OCI-LY1 (cell line): ENCODE measurements at regions not wholly inside any gene's neighbourhood (a gene's known extent, or its start where the extent isn't known, plus 50 kb on each side); places are given as distances from the start of the nearest gene placed in this dataset.

ENCODE experiments used
- H2AFZ ChIP-seq: fragments of 200-600 bp; sonication (generic), shearing (Covaris generic); 2 replicates; pipeline ENCODE4 v1.6.0; 2014; ENCODE audit warnings: antibody characterized with exemption, mild to moderate bottlenecking, low read length
- H3F3A ChIP-seq: fragments of 200-600 bp; sonication (generic), shearing (Covaris generic); 2 replicates; pipeline ENCODE4 v1.6.0; 2014; ENCODE audit warnings: mild to moderate bottlenecking, antibody characterized with exemption, low read length, moderate library complexity; ENCODE audit not compliant: insufficient read depth
- H3K27ac ChIP-seq: fragments of 200-600 bp; sonication (generic); 2 replicates; pipeline ENCODE4 v1.5.1; 2014; ENCODE audit warnings: low read length, mixed run types, mild to moderate bottlenecking, low read depth; ENCODE audit not compliant: poor library complexity, severe bottlenecking
- H3K27me3 ChIP-seq: fragments of 200-600 bp; sonication (generic); 2 replicates; pipeline ENCODE4 v1.6.0; 2014; ENCODE audit warnings: antibody characterized with exemption, mild to moderate bottlenecking, low read length, moderate library complexity; ENCODE audit not compliant: insufficient read depth
- H3K36me3 ChIP-seq: fragments of 200-600 bp; sonication (generic); 2 replicates; pipeline ENCODE4 v1.6.1; 2014; ENCODE audit warnings: mild to moderate bottlenecking, antibody characterized with exemption, low read length, moderate library complexity, mixed read lengths; ENCODE audit not compliant: insufficient read depth
- H3K4me1 ChIP-seq: fragments of 200-600 bp; sonication (generic); 2 replicates; pipeline ENCODE4 v1.5.1; 2014; ENCODE audit warnings: mild to moderate bottlenecking, low read length, moderate library complexity; ENCODE audit not compliant: insufficient read depth, severe bottlenecking
- H3K4me2 ChIP-seq: fragments of 200-600 bp; sonication (generic), shearing (Covaris generic); 2 replicates; pipeline ENCODE4 v1.6.1; 2014; ENCODE audit warnings: low read length
- H3K4me3 ChIP-seq: fragments of 200-600 bp; sonication (generic); 2 replicates; pipeline ENCODE4 v1.5.1; 2014; ENCODE audit warnings: low read length, low read depth, mild to moderate bottlenecking, mixed read lengths; ENCODE audit not compliant: poor library complexity, severe bottlenecking
- H3K79me2 ChIP-seq: fragments of 200-600 bp; shearing (Covaris generic); 2 replicates; pipeline ENCODE4 v1.6.1; 2016; ENCODE audit warnings: mixed run types, low read length, mixed read lengths; ENCODE audit not compliant: insufficient read depth
- H3K9ac ChIP-seq: fragments of 200-600 bp; sonication (generic), shearing (Covaris generic); 2 replicates; pipeline ENCODE4 v1.6.1; 2014; ENCODE audit warnings: mild to moderate bottlenecking, low read length, mixed read lengths
- H3K9me2 ChIP-seq: fragments of 200-600 bp; sonication (generic), shearing (Covaris generic); 2 replicates; pipeline ENCODE4 v1.6.1; 2014; ENCODE audit warnings: low read depth, mild to moderate bottlenecking, low read length, mixed read lengths
- H3K9me3 ChIP-seq: fragments of 200-600 bp; shearing (Covaris generic); 2 replicates; pipeline ENCODE4 v1.6.1; 2014; ENCODE audit warnings: low read length, mixed read lengths
- H4K20me1 ChIP-seq: fragments of 200-600 bp; sonication (generic), shearing (Covaris generic); 2 replicates; pipeline ENCODE4 v1.6.0; 2016; ENCODE audit warnings: mild to moderate bottlenecking, low read length; ENCODE audit not compliant: insufficient read depth
- EZH2 ChIP-seq: fragments of 200-600 bp; sonication (generic), shearing (Covaris generic); IDR thresholded peaks from 2 replicates; pipeline ENCODE4 v1.8.0; 2017; ENCODE audit warnings: borderline replicate concordance, mixed run types, mild to moderate bottlenecking, antibody characterized with exemption, low read length, moderate library complexity, mixed read lengths
- TF ChIP-seq, protein P1 (sequence below): fragments of 200-600 bp; sonication (generic), shearing (Covaris generic); IDR thresholded peaks from 2 replicates; pipeline ENCODE4 v1.5.1; 2017; ENCODE audit warnings: mild to moderate bottlenecking, antibody characterized with exemption, low read length, moderate library complexity, mixed read lengths

- Histone ChIP-seq H3F3A (no peaks in the 10 kb centered on the region), H3K27me3 (no peaks in the 10 kb centered on the region), H4K20me1 (no peaks in the 10 kb centered on the region), H3K4me1 (no peaks in the 10 kb centered on the region), H3K4me3 (no peak overlapping the region), H3K27ac (no peak overlapping the region), H3K9ac (no peak overlapping the region), H2AFZ (no peak overlapping the region), H3K9me3 (no peaks in the 10 kb centered on the region), H3K9me2 (no peaks in the 10 kb centered on the region), H3K79me2 (no peaks in the 10 kb centered on the region), H3K36me3 (no peaks in the 10 kb centered on the region), H3K4me2 (no peak overlapping the region)
- TF ChIP-seq EZH2 = no peak
- TF ChIP-seq, protein P1, sequence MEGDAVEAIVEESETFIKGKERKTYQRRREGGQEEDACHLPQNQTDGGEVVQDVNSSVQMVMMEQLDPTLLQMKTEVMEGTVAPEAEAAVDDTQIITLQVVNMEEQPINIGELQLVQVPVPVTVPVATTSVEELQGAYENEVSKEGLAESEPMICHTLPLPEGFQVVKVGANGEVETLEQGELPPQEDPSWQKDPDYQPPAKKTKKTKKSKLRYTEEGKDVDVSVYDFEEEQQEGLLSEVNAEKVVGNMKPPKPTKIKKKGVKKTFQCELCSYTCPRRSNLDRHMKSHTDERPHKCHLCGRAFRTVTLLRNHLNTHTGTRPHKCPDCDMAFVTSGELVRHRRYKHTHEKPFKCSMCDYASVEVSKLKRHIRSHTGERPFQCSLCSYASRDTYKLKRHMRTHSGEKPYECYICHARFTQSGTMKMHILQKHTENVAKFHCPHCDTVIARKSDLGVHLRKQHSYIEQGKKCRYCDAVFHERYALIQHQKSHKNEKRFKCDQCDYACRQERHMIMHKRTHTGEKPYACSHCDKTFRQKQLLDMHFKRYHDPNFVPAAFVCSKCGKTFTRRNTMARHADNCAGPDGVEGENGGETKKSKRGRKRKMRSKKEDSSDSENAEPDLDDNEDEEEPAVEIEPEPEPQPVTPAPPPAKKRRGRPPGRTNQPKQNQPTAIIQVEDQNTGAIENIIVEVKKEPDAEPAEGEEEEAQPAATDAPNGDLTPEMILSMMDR = no peak
Observed at GRCh38 chr1:96865731-96866685, 144.4 kb downstream of the PTBP2 start.

DNA sequence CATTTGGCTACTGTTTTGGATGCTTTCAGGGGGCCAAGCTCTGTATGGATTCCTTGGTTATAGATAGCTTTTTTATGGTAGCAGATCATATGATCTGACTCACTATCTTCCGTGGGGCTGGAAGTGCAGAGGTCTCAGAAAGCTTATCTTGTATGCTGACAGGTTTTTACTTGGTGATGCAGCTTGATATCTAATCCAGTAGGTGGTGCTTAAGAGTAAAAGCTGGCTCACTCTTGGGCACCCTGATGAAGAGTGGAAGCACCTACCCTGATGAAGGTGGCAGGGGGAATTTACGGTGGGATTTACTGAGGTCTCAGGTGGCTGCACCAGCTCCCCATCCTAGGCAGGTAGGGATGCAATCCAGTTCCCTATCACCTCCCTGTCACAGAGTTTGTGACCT is 151.2 kb downstream of the PTBP2 start:
- Histone ChIP-seq H3K4me2 (no peak overlapping the region), H3F3A (no peaks in the 10 kb centered on the region), H3K36me3 (no peaks in the 10 kb centered on the region), H3K9ac (no peak overlapping the region), H3K9me3 (0 out of 2 replicates have a peak, but pooled peaks cover 3% of the 10 kb centered on the region), H3K79me2 (no peaks in the 10 kb centered on the region), H3K4me1 (no peaks in the 10 kb centered on the region), H3K27me3 (no peaks in the 10 kb centered on the region), H3K9me2 (no peaks in the 10 kb centered on the region; the same call in 1 of the 2 replicates), H3K4me3 (no peak overlapping the region), H4K20me1 (no peaks in the 10 kb centered on the region), H2AFZ (no peak overlapping the region), H3K27ac (no peak overlapping the region)
- TF ChIP-seq, protein P1 = no peak

GRCh38 chr1:96878640-96879039 is 157.1 kb downstream of the PTBP2 start:
- H3F3A ChIP-seq = no peaks in the 10 kb centered on the region
- H3K9me3 ChIP-seq = no peaks in the 10 kb centered on the region
- H3K36me3 ChIP-seq = no peaks in the 10 kb centered on the region
- no peaks in the 10 kb centered on the region for H4K20me1 ChIP-seq
- no peak overlapping the region for H3K9ac ChIP-seq
- no peak for TF ChIP-seq EZH2
- TF ChIP-seq, protein P1 = no peak
- H3K4me1 ChIP-seq = no peaks in the 10 kb centered on the region
- no peak overlapping the region for H3K4me3 ChIP-seq
- no peaks in the 10 kb centered on the region; the same call in 1 of the 2 replicates for H3K9me2 ChIP-seq
- no peak overlapping the region for H2AFZ ChIP-seq
- no peaks in the 10 kb centered on the region for H3K79me2 ChIP-seq
- H3K4me2 ChIP-seq = no peak overlapping the region
- H3K27ac ChIP-seq = no peak overlapping the region
- no peaks in the 10 kb centered on the region for H3K27me3 ChIP-seq
